ENCODE measurements at regions not wholly inside any gene's neighbourhood (a gene's known extent, or its start where the extent isn't known, plus 50 kb on each side); places are given as distances from the start of the nearest gene placed in this dataset.
"Not testable (repeated sequence)": the region's sequence is repeated elsewhere in the genome, so short reads cannot be mapped to it uniquely, and the experiment has no call there.

GRCh38 chr15:22134941-22135566, 54.7 kb downstream of the OR4M2 start:
- intact Hi-C loops (cut with DNase I); H3K36me3 ChIP-seq; H3K27me3 ChIP-seq; H3K27ac ChIP-seq; H3K4me1 ChIP-seq (ENCODE audit: insufficient read depth); H3K9me3 ChIP-seq; H3K4me3 ChIP-seq; DNase-seq: not testable (repeated sequence)
- no CpG with 5 or more reads among the region's 3 CpGs for WGBS, 3 donors

- H3K4me1 ChIP-seq (ENCODE audit: insufficient read depth); H3K27ac ChIP-seq; H3K27me3 ChIP-seq; H3K9me3 ChIP-seq; DNase-seq; intact Hi-C loops (cut with DNase I); H3K36me3 ChIP-seq; H3K4me3 ChIP-seq: not testable (repeated sequence)
- WGBS, 3 donors = no CpG with 5 or more reads among the region's 7 CpGs
These were observed 57.2 kb downstream of the OR4M2 start for GRCh38 chr15:22137572-22137971.

GRCh38 chr15:22141106-22141505, 60.8 kb downstream of the OR4M2 start:
- intact Hi-C loops (cut with DNase I); DNase-seq: not testable (repeated sequence)
- WGBS, 3 donors = no CpG with 5 or more reads among the region's 9 CpGs

GRCh38 chr15:22148109-22148508, 67.8 kb downstream of the OR4M2 start:
- H3K36me3 ChIP-seq; DNase-seq; H3K4me3 ChIP-seq; intact Hi-C loops (cut with DNase I); H3K27me3 ChIP-seq; H3K4me1 ChIP-seq (ENCODE audit: insufficient read depth); H3K27ac ChIP-seq; H3K9me3 ChIP-seq: not testable (repeated sequence)
- no CpG with 5 or more reads among the region's 7 CpGs for WGBS, 3 donors

More at GRCh38 chr15:22141106-22141505, 60.8 kb downstream of the OR4M2 start:
- not testable (repeated sequence) for H3K4me3 ChIP-seq; H3K36me3 ChIP-seq; H3K27me3 ChIP-seq; H3K4me1 ChIP-seq (ENCODE audit: insufficient read depth); H3K9me3 ChIP-seq; H3K27ac ChIP-seq

- H3K4me1 ChIP-seq (ENCODE audit: insufficient read depth); intact Hi-C loops (cut with DNase I); DNase-seq; H3K27ac ChIP-seq; H3K4me3 ChIP-seq; H3K9me3 ChIP-seq; H3K36me3 ChIP-seq; H3K27me3 ChIP-seq: not testable (repeated sequence)
- WGBS, 3 donors = no CpG with 5 or more reads among the region's 6 CpGs
These were observed 77.9 kb downstream of the OR4M2 start for GRCh38 chr15:22158243-22158642.

GRCh38 chr15:22160283-22160682, 80.0 kb downstream of the OR4M2 start:
- not testable (repeated sequence) for H3K27ac ChIP-seq
- WGBS, 3 donors = no CpG with 5 or more reads among the region's 8 CpGs

GRCh38 chr15:22160741-22161140, 80.4 kb downstream of the OR4M2 start:
- intact Hi-C loops (cut with DNase I); DNase-seq; H3K4me1 ChIP-seq (ENCODE audit: insufficient read depth); H3K27me3 ChIP-seq; H3K36me3 ChIP-seq; H3K27ac ChIP-seq; H3K9me3 ChIP-seq; H3K4me3 ChIP-seq: not testable (repeated sequence)
- WGBS, 3 donors = no CpG with 5 or more reads among the region's 2 CpGs

More at GRCh38 chr15:22160283-22160682, 80.0 kb downstream of the OR4M2 start:
- H3K36me3 ChIP-seq; H3K4me3 ChIP-seq; H3K4me1 ChIP-seq (ENCODE audit: insufficient read depth); DNase-seq; H3K9me3 ChIP-seq; H3K27me3 ChIP-seq; intact Hi-C loops (cut with DNase I): not testable (repeated sequence)

- H3K27ac ChIP-seq; H3K36me3 ChIP-seq; DNase-seq; H3K4me1 ChIP-seq (ENCODE audit: insufficient read depth); H3K4me3 ChIP-seq; intact Hi-C loops (cut with DNase I); H3K27me3 ChIP-seq; H3K9me3 ChIP-seq: not testable (repeated sequence)
- no CpG with 5 or more reads among the region's 4 CpGs for WGBS, 3 donors
These were observed 81.1 kb downstream of the OR4M2 start for GRCh38 chr15:22161398-22161797.

GRCh38 chr15:22163715-22164114, 83.4 kb downstream of the OR4M2 start:
- H3K4me3 ChIP-seq; H3K27ac ChIP-seq; H3K9me3 ChIP-seq; H3K4me1 ChIP-seq (ENCODE audit: insufficient read depth); H3K27me3 ChIP-seq; H3K36me3 ChIP-seq; DNase-seq; intact Hi-C loops (cut with DNase I): not testable (repeated sequence)
- no CpG with 5 or more reads among the region's 5 CpGs for WGBS, 3 donors

GRCh38 chr15:22167521-22167920, 87.2 kb downstream of the OR4M2 start:
- H3K27me3 ChIP-seq; H3K4me3 ChIP-seq; H3K9me3 ChIP-seq; H3K27ac ChIP-seq; H3K36me3 ChIP-seq; DNase-seq; intact Hi-C loops (cut with DNase I); H3K4me1 ChIP-seq (ENCODE audit: insufficient read depth): not testable (repeated sequence)
- WGBS, 3 donors = no CpG with 5 or more reads among the region's 3 CpGs

GRCh38 chr15:22173029-22173998, 93.0 kb downstream of the OR4M2 start:
- intact Hi-C loops (cut with DNase I); DNase-seq; H3K27ac ChIP-seq; H3K36me3 ChIP-seq; H3K27me3 ChIP-seq; H3K4me1 ChIP-seq (ENCODE audit: insufficient read depth); H3K9me3 ChIP-seq; H3K4me3 ChIP-seq: not testable (repeated sequence)
- no CpG with 5 or more reads among the region's 19 CpGs for WGBS, 3 donors

GRCh38 chr15:22174088-22174487, 93.8 kb downstream of the OR4M2 start:
- H3K27ac ChIP-seq; H3K4me1 ChIP-seq (ENCODE audit: insufficient read depth); DNase-seq; H3K36me3 ChIP-seq; H3K4me3 ChIP-seq; intact Hi-C loops (cut with DNase I); H3K9me3 ChIP-seq; H3K27me3 ChIP-seq: not testable (repeated sequence)
- WGBS, 3 donors = no CpG with 5 or more reads among the region's 5 CpGs

All from ovary (tissue), 7 donors.